A673 (cell line): ENCODE measurements at regions not wholly inside any gene's neighbourhood (a gene's known extent, or its start where the extent isn't known, plus 50 kb on each side); places are given as distances from the start of the nearest gene placed in this dataset.

Experiments
- BruUV-seq: library from RNA; stranded (reverse); fragments of 400-500 nt; replicated peaks from 2 replicates; lab custom pipeline; 2021; lab: Mats Ljungman, UMichigan
- CTCF ChIA-PET: fragments of 300-600 bp; sonication (Branson Sonifier 250); formaldehyde crosslinking; loops from one replicate; lab custom pipeline; 2022; ENCODE audit warnings: antibody characterized with exemption; lab: Charles Lee
- POLR2A ChIA-PET: fragments of 300-600 bp; sonication (Branson Sonifier 250); formaldehyde crosslinking; loops from one replicate; lab custom pipeline; 2022; ENCODE audit warnings: antibody characterized with exemption; ENCODE audit not compliant: low non-redundant PET; lab: Charles Lee
- DNase-seq: peaks from one replicate; pipeline ENCODE4 v3.0.0-alpha.2; 2015; ENCODE audit warnings: low spot score
- H3K27ac ChIP-seq: fragments of 200-600 bp; sonication (generic); 2 replicates; pipeline ENCODE4 v1.5.1; 2016; ENCODE audit warnings: mixed run types, low read depth, mild to moderate bottlenecking, mixed read lengths, antibody characterized with exemption, low read length; ENCODE audit not compliant: poor library complexity, severe bottlenecking
- H3K27me3 ChIP-seq: fragments of 200-600 bp; sonication (generic); replicated peaks from 2 replicates; pipeline ENCODE4 v1.6.1; 2017; ENCODE audit warnings: mixed run types, low read depth, mild to moderate bottlenecking, mixed read lengths, antibody characterized with exemption, low read length; ENCODE audit not compliant: insufficient read depth, poor library complexity
- H3K36me3 ChIP-seq: fragments of 200-600 bp; sonication (generic); 2 replicates; pipeline ENCODE4 v1.6.1; 2016; ENCODE audit warnings: mixed run types, mild to moderate bottlenecking, mixed read lengths, antibody characterized with exemption, low read length; ENCODE audit not compliant: insufficient read depth, poor library complexity, severe bottlenecking
- H3K4me1 ChIP-seq: fragments of 200-600 bp; sonication (generic); 2 replicates; pipeline ENCODE4 v1.6.1; 2017; ENCODE audit warnings: mixed run types, mild to moderate bottlenecking, mixed read lengths, antibody characterized with exemption, low read length; ENCODE audit not compliant: insufficient read depth, poor library complexity, severe bottlenecking
- H3K4me3 ChIP-seq: fragments of 200-600 bp; sonication (generic); 2 replicates; pipeline ENCODE4 v1.5.1; 2016; ENCODE audit warnings: low read depth, mixed run types, mild to moderate bottlenecking, mixed read lengths, low read length; ENCODE audit not compliant: poor library complexity, severe bottlenecking
- H3K9me3 ChIP-seq: fragments of 200-600 bp; sonication (generic); 2 replicates; pipeline ENCODE4 v1.6.1; 2016; ENCODE audit warnings: mixed run types, low read depth, mild to moderate bottlenecking, mixed read lengths, antibody characterized with exemption, low read length; ENCODE audit not compliant: poor library complexity, severe bottlenecking
- EZH2 ChIP-seq: fragments of 200-600 bp; sonication (generic); IDR thresholded peaks from 2 replicates; pipeline ENCODE4 v1.6.1; 2017; ENCODE audit warnings: borderline replicate concordance, low read depth, mild to moderate bottlenecking, mixed read lengths, antibody characterized with exemption, low read length; ENCODE audit not compliant: poor library complexity, severe bottlenecking
- intact Hi-C: fragments of 100-400 bp; cut with micrococcal nuclease; formaldehyde crosslinking; loops from one replicate; pipeline ENCODE4 v1.10.0; 2022; ENCODE audit not compliant: unreplicated experiment
- TF ChIP-seq, protein P1 (sequence below): fragments of 300-800, 200-600 bp; sonication (generic); conservative IDR thresholded peaks from 2 replicates; pipeline ENCODE4 v1.5.1; 2017; ENCODE audit warnings: low read depth, mild to moderate bottlenecking, antibody characterized with exemption, low read length, moderate library complexity, mixed read lengths

DNA sequence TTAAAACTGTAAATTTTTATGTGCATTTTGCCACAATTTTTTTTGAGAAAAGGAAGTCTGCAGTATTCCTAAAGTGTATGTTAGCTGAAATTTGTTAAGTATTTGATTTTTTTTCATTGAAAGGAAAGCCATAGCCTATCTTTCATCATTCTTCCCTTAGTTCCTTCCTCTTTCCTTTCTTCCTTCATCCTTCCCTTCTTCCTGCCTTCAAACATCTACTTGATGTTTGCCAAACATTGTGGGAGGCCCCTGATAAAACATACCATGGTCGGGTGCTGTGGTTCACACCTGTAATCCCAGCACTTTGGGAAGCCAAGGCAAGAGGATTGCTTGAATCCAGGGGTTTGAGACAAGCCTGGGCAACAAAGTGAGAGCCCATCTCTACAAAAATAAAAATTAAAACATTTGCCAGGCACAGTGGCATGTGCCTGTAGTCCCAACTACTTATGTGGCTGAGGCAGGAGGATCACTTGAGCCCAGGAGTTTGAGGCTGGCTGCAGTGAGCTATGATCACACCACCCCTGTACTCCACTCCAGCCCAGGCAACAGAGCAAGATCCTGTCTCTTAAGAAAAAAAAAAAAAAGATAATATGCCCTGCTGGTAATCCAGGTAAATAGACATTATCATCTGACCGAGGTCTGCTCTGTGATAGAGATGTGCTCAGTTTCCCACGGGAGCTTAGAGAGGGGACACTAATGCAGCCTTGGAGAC is 62.9 kb upstream of the FOXN2 start:
- H3K9me3 ChIP-seq = no peaks in the 10 kb centered on the region
- POLR2A ChIA-PET = no interaction called here
- H3K27ac ChIP-seq = no peak overlapping the region
- DNase-seq = no peak
- intact Hi-C loops = no loop called here
- no peak for TF ChIP-seq EZH2
- TF ChIP-seq, protein P1, sequence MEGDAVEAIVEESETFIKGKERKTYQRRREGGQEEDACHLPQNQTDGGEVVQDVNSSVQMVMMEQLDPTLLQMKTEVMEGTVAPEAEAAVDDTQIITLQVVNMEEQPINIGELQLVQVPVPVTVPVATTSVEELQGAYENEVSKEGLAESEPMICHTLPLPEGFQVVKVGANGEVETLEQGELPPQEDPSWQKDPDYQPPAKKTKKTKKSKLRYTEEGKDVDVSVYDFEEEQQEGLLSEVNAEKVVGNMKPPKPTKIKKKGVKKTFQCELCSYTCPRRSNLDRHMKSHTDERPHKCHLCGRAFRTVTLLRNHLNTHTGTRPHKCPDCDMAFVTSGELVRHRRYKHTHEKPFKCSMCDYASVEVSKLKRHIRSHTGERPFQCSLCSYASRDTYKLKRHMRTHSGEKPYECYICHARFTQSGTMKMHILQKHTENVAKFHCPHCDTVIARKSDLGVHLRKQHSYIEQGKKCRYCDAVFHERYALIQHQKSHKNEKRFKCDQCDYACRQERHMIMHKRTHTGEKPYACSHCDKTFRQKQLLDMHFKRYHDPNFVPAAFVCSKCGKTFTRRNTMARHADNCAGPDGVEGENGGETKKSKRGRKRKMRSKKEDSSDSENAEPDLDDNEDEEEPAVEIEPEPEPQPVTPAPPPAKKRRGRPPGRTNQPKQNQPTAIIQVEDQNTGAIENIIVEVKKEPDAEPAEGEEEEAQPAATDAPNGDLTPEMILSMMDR = no peak
- no peak overlapping the region for H3K4me3 ChIP-seq
- CTCF ChIA-PET = no interaction called here
- H3K4me1 ChIP-seq = no peaks in the 10 kb centered on the region
- BruUV-seq = no TSS peak
- no peaks in the 10 kb centered on the region for H3K36me3 ChIP-seq
- H3K27me3 ChIP-seq = no peaks in the 10 kb centered on the region

DNA sequence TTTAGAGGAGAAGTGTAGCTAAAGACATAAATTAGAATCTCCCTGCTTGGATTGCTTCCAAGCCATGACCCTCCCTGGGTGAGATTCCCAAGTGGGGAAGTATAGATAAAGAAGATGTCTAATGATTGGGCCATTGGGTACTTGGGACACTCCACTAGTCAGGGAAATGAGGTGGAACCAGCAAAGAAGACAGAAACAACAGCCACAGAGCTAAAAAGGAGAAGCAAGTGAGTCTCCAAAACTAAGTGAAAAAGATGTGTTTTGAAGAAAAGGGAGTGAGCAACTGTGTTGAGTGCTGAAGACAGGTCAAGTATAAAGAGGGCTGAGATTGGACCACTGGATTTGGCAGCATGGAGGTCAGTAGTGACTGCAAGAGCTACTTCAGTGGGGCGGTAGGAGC is 61.2 kb upstream of the FOXN2 start:
- DNase-seq = no peak
- TF ChIP-seq, protein P1 = no peak
- TF ChIP-seq EZH2 = no peak
- Histone ChIP-seq H3K4me3 (no peak overlapping the region), H3K4me1 (no peaks in the 10 kb centered on the region), H3K36me3 (no peaks in the 10 kb centered on the region), H3K27me3 (no peaks in the 10 kb centered on the region), H3K9me3 (no peaks in the 10 kb centered on the region), H3K27ac (no peak overlapping the region)
- no TSS peak for BruUV-seq
- intact Hi-C loops = no loop called here
- POLR2A ChIA-PET = no interaction called here
- CTCF ChIA-PET = no interaction called here

- no TSS peak for BruUV-seq
- DNase-seq = no peak
- POLR2A ChIA-PET = no interaction called here
- no peak overlapping the region for H3K27ac ChIP-seq
- intact Hi-C loops = no loop called here
- no peaks in the 10 kb centered on the region for H3K36me3 ChIP-seq
- no peak overlapping the region for H3K4me3 ChIP-seq
- no peaks in the 10 kb centered on the region for H3K4me1 ChIP-seq
- no peaks in the 10 kb centered on the region for H3K9me3 ChIP-seq
- CTCF ChIA-PET = no interaction called here
- no peaks in the 10 kb centered on the region for H3K27me3 ChIP-seq
- TF ChIP-seq, protein P1 = no peak
- no peak for TF ChIP-seq EZH2
Measured at GRCh38 chr2:48254839-48255238, 59.6 kb upstream of the FOXN2 start.
